ENCODE measurements at regions not wholly inside any gene's neighbourhood (a gene's known extent, or its start where the extent isn't known, plus 50 kb on each side); places are given as distances from the start of the nearest gene placed in this dataset.

- Histone ChIP-seq H3K9ac (replicated peaks in 1 of 4; ENCODE audit: extremely low read depth in 1 of 4, low read depth in 3 of 4, low read length in 3 of 4) (no peak overlapping the region), H4K8ac (ENCODE audit: extremely low read depth, insufficient read depth, low read length) (no peak overlapping the region), H3K14ac (ENCODE audit: insufficient read length) (no peak overlapping the region), H3K4me2 (ENCODE audit: insufficient read depth in 1 of 2, low read depth in 2 of 2, low read length in 2 of 2) (no peak overlapping the region), H3K79me2 (ENCODE audit: control insufficient read depth in 1 of 2, insufficient read depth in 2 of 2, low read length in 2 of 2) (no peaks in the 10 kb centered on the region), H3K4ac (replicated peaks; ENCODE audit: insufficient read length, low read depth, low read length) (no peak overlapping the region), H3K56ac (replicated peaks; ENCODE audit: insufficient read length, low read depth, low read length) (no peak overlapping the region), H3K36me3 (ENCODE audit: control insufficient read depth in 2 of 4, insufficient read depth in 4 of 4, low read length in 3 of 4) (no peaks in the 10 kb centered on the region), H2BK5ac (ENCODE audit: low read depth, low read length) (no peak overlapping the region), H2AK5ac (ENCODE audit: low read depth, low read length) (no peak overlapping the region), H3K23me2 (ENCODE audit: low read depth, low read length) (no peaks in the 10 kb centered on the region), H4K20me1 (replicated peaks in 1 of 2; ENCODE audit: control insufficient read depth in 1 of 2, insufficient read depth in 2 of 2, low read length in 2 of 2) (no peaks in the 10 kb centered on the region), H3K9me3 (ENCODE audit: insufficient read depth in 2 of 2, low read depth in 1 of 2, low read length in 1 of 2) (no peaks in the 10 kb centered on the region), H3K4me3 (ENCODE audit: extremely low read depth in 1 of 4, insufficient read depth in 2 of 4, low read depth in 3 of 4, low read length in 4 of 4) (no peak overlapping the region), H4K91ac (replicated peaks; ENCODE audit: insufficient read length, low read length) (no peak overlapping the region), H4K5ac (ENCODE audit: insufficient read length, low read depth, low read length) (no peak overlapping the region), H3K23ac (ENCODE audit: insufficient read length) (no peak overlapping the region), H2BK15ac (ENCODE audit: low read length) (no peak overlapping the region), H2BK120ac (replicated peaks; ENCODE audit: low read depth, low read length) (no peak overlapping the region), H2BK20ac (ENCODE audit: low read length) (no peak overlapping the region), H3K27ac (ENCODE audit: low read depth, low read length) (no peak overlapping the region), H3K79me1 (ENCODE audit: low read depth, low read length) (no peaks in the 10 kb centered on the region), H2AFZ (ENCODE audit: low read length) (no peak overlapping the region), H3K27me3 (replicated peaks in 1 of 4; ENCODE audit: control insufficient read depth in 3 of 4, extremely low read depth in 1 of 4, insufficient read depth in 3 of 4, low read length in 3 of 4) (no peaks in the 10 kb centered on the region), H3K18ac (ENCODE audit: extremely low read depth, low read length) (no peak overlapping the region), H3K4me1 (replicated peaks in 1 of 4; ENCODE audit: control insufficient read depth in 3 of 4, insufficient read depth in 4 of 4, low read length in 3 of 4) (no peaks in the 10 kb centered on the region), H2BK12ac (ENCODE audit: low read depth, low read length) (no peak overlapping the region)
- DNase-seq (ENCODE audit: low read depth in 1 of 2, low spot score in 2 of 2): no peak
- POLR2A ChIA-PET (ENCODE audit: partially characterized antibody): no interaction called here
- 70% methylated on average over 1 of the region's 1 CpG; no CpG with 5 or more reads in 1 of the 2 experiments for WGBS, 2 experiments (ENCODE audit: extremely low coverage in 1 of 2, insufficient coverage in 1 of 2, insufficient read length in 1 of 2, insufficient replicate concordance in 2 of 2, low coverage in 1 of 2, low lambda C conversion rate in 2 of 2, missing lambda C conversion rate in 1 of 2)
- CTCF ChIA-PET (ENCODE audit: partially characterized antibody): interaction anchor here (0.5 kb wide), 1 partner anchor 22 kb away, joined by 3 read pairs; no protein-coding TSS in a partner anchor
- FAIRE-seq: no peak
- TF ChIP-seq RBBP5 (IDR thresholded peaks at IDR 0.05; ENCODE audit: borderline replicate concordance, low read depth, low read length) (no peak), ASH2L (IDR thresholded peaks at IDR 0.05; ENCODE audit: low read length) (no peak), HDAC2 (IDR thresholded peaks at IDR 0.05; ENCODE audit: borderline replicate concordance in 1 of 2, low read depth in 2 of 2, low read length in 2 of 2) (no peak), NANOG (IDR thresholded peaks at IDR 0.05; ENCODE audit: insufficient read depth, low read depth, low read length, poor library complexity, severe bottlenecking) (no peak)
Measured at GRCh38 chr14:88990856-88991255, 166.4 kb downstream of the TTC8 start.

All from H1 (cell line).